ENCODE measurements at regions not wholly inside any gene's neighbourhood (a gene's known extent, or its start where the extent isn't known, plus 50 kb on each side); places are given as distances from the start of the nearest gene placed in this dataset.
A peak's percentile ranks its signal among the peaks of the same experiment; 100 is the strongest.
"Not testable (repeated sequence)": the region's sequence is repeated elsewhere in the genome, so short reads cannot be mapped to it uniquely, and the experiment has no call there.

GRCh38 chr5:36739751-36740221 lies 133.4 kb downstream of the SLC1A3 start:
- DNase-seq: peak; percentile 79

- no peak for DNase-seq
Measured at GRCh38 chr5:36740259-36740898, 134.0 kb downstream of the SLC1A3 start.

GRCh38 chr5:36741128-36741527 lies 134.7 kb downstream of the SLC1A3 start:
- DNase-seq: no peak

GRCh38 chr5:36743891-36744772 lies 132.4 kb upstream of the NIPBL start:
- peak; percentile 81 for DNase-seq

GRCh38 chr5:36744773-36745589 lies 131.6 kb upstream of the NIPBL start:
- peak; percentile 87 for DNase-seq

- DNase-seq: not testable (repeated sequence)
Measured at GRCh38 chr5:36747794-36748193, 128.8 kb upstream of the NIPBL start.

- no peak for DNase-seq
Measured at GRCh38 chr5:36751886-36752285, 124.7 kb upstream of the NIPBL start.

GRCh38 chr5:36755342-36755741 lies 121.2 kb upstream of the NIPBL start:
- no peak for DNase-seq

- no peak for DNase-seq
Measured at GRCh38 chr5:36755920-36756488, 120.6 kb upstream of the NIPBL start.

- DNase-seq: no peak
Measured at GRCh38 chr5:36756848-36757247, 119.7 kb upstream of the NIPBL start.

GRCh38 chr5:36759117-36759516 lies 117.5 kb upstream of the NIPBL start:
- DNase-seq: no peak

GRCh38 chr5:36763454-36763853 lies 113.1 kb upstream of the NIPBL start:
- peak; percentile 73 for DNase-seq

GRCh38 chr5:36765876-36766275 lies 110.7 kb upstream of the NIPBL start:
- no peak for DNase-seq

- DNase-seq: no peak
Measured at GRCh38 chr5:36766981-36767380, 109.6 kb upstream of the NIPBL start.

GRCh38 chr5:36768450-36768849 lies 108.1 kb upstream of the NIPBL start:
- no peak for DNase-seq

- DNase-seq: no peak
Measured at GRCh38 chr5:36769129-36769770, 107.3 kb upstream of the NIPBL start.

GRCh38 chr5:36770125-36770524 lies 106.4 kb upstream of the NIPBL start:
- DNase-seq: no peak

GRCh38 chr5:36772276-36773140 lies 104.1 kb upstream of the NIPBL start:
- DNase-seq: no peak

- no peak for DNase-seq
Measured at GRCh38 chr5:36777105-36777757, 99.3 kb upstream of the NIPBL start.

GRCh38 chr5:36778336-36778735 lies 98.2 kb upstream of the NIPBL start:
- no peak for DNase-seq

GRCh38 chr5:36782612-36783011 lies 94.0 kb upstream of the NIPBL start:
- not testable (repeated sequence) for DNase-seq
